Calu3 (cell line): ENCODE measurements at regions not wholly inside any gene's neighbourhood (a gene's known extent, or its start where the extent isn't known, plus 50 kb on each side); places are given as distances from the start of the nearest gene placed in this dataset.
"Not testable (repeated sequence)": the region's sequence is repeated elsewhere in the genome, so short reads cannot be mapped to it uniquely, and the experiment has no call there.

Experiments used
- BruUV-seq: library from RNA; stranded (reverse); fragments of 400-500 nt; replicated peaks from 2 replicates; lab custom pipeline; 2021; lab: Mats Ljungman, UMichigan
- CTCF ChIA-PET: fragments of 300-600 bp; sonication (Branson Sonifier 250); formaldehyde crosslinking; loops from one replicate; lab custom pipeline; 2022; ENCODE audit warnings: antibody characterized with exemption; lab: Charles Lee
- DNase-seq: peaks from one replicate; pipeline ENCODE4 v3.0.0; 2022
- H3K27ac Mint-ChIP-seq: one replicate; pipeline ENCODE4 v1.8.0; 2022; ENCODE audit warnings: mixed read lengths; ENCODE audit not compliant: unreplicated experiment
- H3K27me3 Mint-ChIP-seq: one replicate; pipeline ENCODE4 v1.8.0; 2022; ENCODE audit warnings: mixed read lengths; ENCODE audit not compliant: unreplicated experiment
- H3K36me3 Mint-ChIP-seq: one replicate; pipeline ENCODE4 v1.8.0; 2022; ENCODE audit warnings: mild to moderate bottlenecking, moderate library complexity, mixed read lengths; ENCODE audit not compliant: insufficient read depth, unreplicated experiment
- H3K4me1 Mint-ChIP-seq: one replicate; pipeline ENCODE4 v1.8.0; 2022; ENCODE audit warnings: mild to moderate bottlenecking, low read depth, mixed read lengths; ENCODE audit not compliant: unreplicated experiment
- H3K4me3 Mint-ChIP-seq: one replicate; pipeline ENCODE4 v1.8.0; 2022; ENCODE audit warnings: mild to moderate bottlenecking, low read depth, moderate library complexity, mixed read lengths; ENCODE audit not compliant: unreplicated experiment
- H3K9me3 Mint-ChIP-seq: one replicate; pipeline ENCODE4 v1.8.0; 2022; ENCODE audit warnings: low read depth, mixed read lengths; ENCODE audit not compliant: unreplicated experiment
- CTCF ChIP-seq: fragments of 200-600 bp; IDR thresholded peaks from one replicate; pipeline ENCODE4 v1.8.0; 2022; ENCODE audit warnings: antibody characterized with exemption; ENCODE audit not compliant: unreplicated experiment
- intact Hi-C: fragments of 100-400 bp; cut with micrococcal nuclease; formaldehyde crosslinking; loops from one replicate; pipeline ENCODE4 v1.10.0; 2022; ENCODE audit not compliant: unreplicated experiment

GRCh38 chr4:74559853-74560252 lies 114.9 kb downstream of the AREG start:
- no peak overlapping the region for H3K4me3 Mint-ChIP-seq
- H3K27ac Mint-ChIP-seq: no peak overlapping the region
- no peaks in the 10 kb centered on the region for H3K27me3 Mint-ChIP-seq
- H3K9me3 Mint-ChIP-seq: peaks cover 4% of the 10 kb centered on the region
- H3K4me1 Mint-ChIP-seq: no peaks in the 10 kb centered on the region
- no peak for TF ChIP-seq CTCF
- DNase-seq: no peak
- no peaks in the 10 kb centered on the region for H3K36me3 Mint-ChIP-seq
- intact Hi-C loops: no loop called here
- no TSS peak for BruUV-seq
- CTCF ChIA-PET: no interaction called here

DNA sequence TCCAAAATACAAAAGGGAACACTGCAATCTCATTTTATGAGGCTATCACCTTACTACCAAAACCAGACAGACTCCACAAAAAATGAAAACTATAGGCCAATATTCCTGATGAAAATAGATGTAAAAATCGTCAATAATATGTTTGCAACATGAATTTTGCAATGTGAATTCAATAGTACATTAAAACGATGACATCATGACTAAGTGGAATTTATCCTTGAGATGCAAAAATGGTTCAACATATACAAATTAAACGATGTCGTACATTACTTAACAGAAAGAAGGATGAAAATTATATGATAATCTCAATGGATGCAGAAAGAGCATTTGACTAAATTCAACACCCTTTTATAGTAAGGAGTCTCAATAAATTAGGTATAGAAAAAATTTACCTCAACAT lies 123.0 kb downstream of the AREG start:
- Mint-ChIP-seq H3K27ac (no peak overlapping the region), H3K4me3 (no peak overlapping the region), H3K36me3 (no peaks in the 10 kb centered on the region), H3K9me3 (peaks cover 7% of the 10 kb centered on the region), H3K4me1 (peaks cover 36% of the 10 kb centered on the region), H3K27me3 (no peaks in the 10 kb centered on the region)
- intact Hi-C loops: no loop called here
- CTCF ChIA-PET: no interaction called here
- no peak for DNase-seq
- no TSS peak for BruUV-seq
- TF ChIP-seq CTCF: no peak

DNA sequence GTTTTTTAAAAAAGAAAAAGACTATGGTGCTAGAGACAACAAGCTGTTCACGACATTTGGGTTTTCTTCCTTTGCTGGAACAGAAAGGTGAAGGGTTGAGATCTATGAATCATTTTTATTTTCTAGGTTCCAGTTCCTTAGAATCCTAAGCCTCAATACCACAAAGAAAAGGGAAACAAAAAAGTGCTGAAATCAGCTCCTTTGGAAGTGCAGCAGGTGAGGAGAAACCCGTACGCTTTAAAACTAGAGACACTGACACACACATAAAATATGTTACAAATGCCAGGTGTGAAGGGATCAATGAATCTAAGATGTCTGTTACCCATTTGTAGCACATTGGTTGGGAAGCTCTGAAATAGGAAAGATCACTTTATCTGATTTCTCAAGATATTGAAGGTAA lies 125.2 kb downstream of the AREG start:
- no peak overlapping the region for H3K4me3 Mint-ChIP-seq
- intact Hi-C loops: no loop called here
- H3K36me3 Mint-ChIP-seq: no peaks in the 10 kb centered on the region
- no TSS peak for BruUV-seq
- H3K27me3 Mint-ChIP-seq: no peaks in the 10 kb centered on the region
- H3K4me1 Mint-ChIP-seq: peaks cover 39% of the 10 kb centered on the region
- H3K9me3 Mint-ChIP-seq: peaks cover 3% of the 10 kb centered on the region
- peak overlapping the region; percentile 78 for H3K27ac Mint-ChIP-seq
- CTCF ChIA-PET: interaction anchor here (0.6 to 1.6 kb wide), 2 partner anchors 13 to 48 kb away, joined by 3 to 5 read pairs; no protein-coding TSS in a partner anchor
- no peak for TF ChIP-seq CTCF
- DNase-seq: no peak

DNA sequence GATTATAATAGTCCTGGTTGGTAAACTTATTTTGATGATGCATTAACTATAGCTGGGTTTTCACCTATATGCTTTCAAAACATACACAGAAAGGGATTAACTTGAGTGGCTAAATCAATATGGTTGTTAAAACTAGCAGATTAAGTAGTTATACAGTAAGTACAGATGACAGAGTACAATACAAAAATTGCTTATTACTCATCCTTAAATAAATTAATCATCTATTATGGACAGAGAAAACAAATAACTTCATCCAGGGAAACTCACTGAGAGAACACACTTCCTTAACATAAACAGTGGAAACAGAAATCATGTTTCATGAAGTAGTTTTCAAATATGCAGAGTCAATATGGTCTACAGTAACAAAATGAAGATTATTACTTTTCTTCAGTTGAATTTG lies 133.4 kb downstream of the AREG start:
- H3K27me3 Mint-ChIP-seq: no peaks in the 10 kb centered on the region
- no peaks in the 10 kb centered on the region for H3K9me3 Mint-ChIP-seq
- TF ChIP-seq CTCF: no peak
- H3K27ac Mint-ChIP-seq: no peak overlapping the region
- intact Hi-C loops: no loop called here
- CTCF ChIA-PET: no interaction called here
- no TSS peak for BruUV-seq
- H3K4me3 Mint-ChIP-seq: no peak overlapping the region
- DNase-seq: no peak
- peaks cover 21% of the 10 kb centered on the region for H3K4me1 Mint-ChIP-seq
- H3K36me3 Mint-ChIP-seq: no peaks in the 10 kb centered on the region

DNA sequence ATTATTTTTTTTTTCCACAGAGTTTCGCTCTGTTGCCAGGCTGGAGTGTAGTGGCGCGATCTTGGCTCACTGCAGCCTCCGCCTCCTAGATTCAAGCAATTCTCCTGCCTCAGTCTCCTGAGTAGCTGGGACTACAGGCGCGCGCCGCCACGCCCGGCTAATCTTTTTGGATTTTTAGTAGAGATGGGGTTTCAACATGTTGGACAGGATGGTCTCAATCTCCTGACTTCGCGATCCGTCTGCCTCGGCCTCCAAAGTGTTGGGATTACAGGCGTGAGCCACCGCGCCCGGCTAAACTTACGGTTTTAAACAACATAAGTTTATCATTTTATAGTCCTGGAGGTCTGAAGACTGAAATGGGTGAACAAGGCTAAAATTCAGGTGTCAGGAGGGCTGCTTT lies 133.9 kb downstream of the AREG start:
- BruUV-seq, H3K27me3 Mint-ChIP-seq, H3K9me3 Mint-ChIP-seq, H3K4me3 Mint-ChIP-seq, DNase-seq, intact Hi-C loops, CTCF ChIA-PET, H3K27ac Mint-ChIP-seq, H3K36me3 Mint-ChIP-seq: not testable (repeated sequence)
- peaks cover 26% of the 10 kb centered on the region for H3K4me1 Mint-ChIP-seq
